OCI-LY3 (cell line): ENCODE measurements at regions not wholly inside any gene's neighbourhood (a gene's known extent, or its start where the extent isn't known, plus 50 kb on each side); places are given as distances from the start of the nearest gene placed in this dataset.
A peak's percentile ranks its signal among the peaks of the same experiment; 100 is the strongest.

ENCODE experiments used
- H2AFZ ChIP-seq: fragments of 200-600, 300-600 bp; shearing (Covaris generic); 2 replicates; pipeline ENCODE4 v1.6.0; 2014; ENCODE audit warnings: antibody characterized with exemption, low read depth, low read length
- H3K27ac ChIP-seq: fragments of 200-600, 300-600 bp; sonication (generic); 2 replicates; pipeline ENCODE4 v1.5.1; 2014; ENCODE audit warnings: mild to moderate bottlenecking, low read length, moderate library complexity, mixed read lengths
- H3K27me3 ChIP-seq: fragments of 200-600, 300-600 bp; sonication (generic); 2 replicates; pipeline ENCODE4 v1.6.1; 2014; ENCODE audit warnings: low read depth, low read length, mixed read lengths
- H3K36me3 ChIP-seq: fragments of 200-600, 300-600 bp; sonication (generic); replicated peaks from 2 replicates; pipeline ENCODE3; 2014; ENCODE audit warnings: low read depth, low read length, mixed read lengths
- H3K4me1 ChIP-seq: fragments of 300-600, 200-600 bp; sonication (generic); 2 replicates; pipeline ENCODE4 v1.6.1; 2014; ENCODE audit warnings: low read length, mixed read lengths
- H3K4me2 ChIP-seq: fragments of 200-600, 300-600 bp; sonication (generic); 2 replicates; pipeline ENCODE4 v1.6.1; 2014; ENCODE audit warnings: low read length, mixed read lengths
- H3K4me3 ChIP-seq: fragments of 300-600, 200-600 bp; sonication (generic); 2 replicates; pipeline ENCODE4 v1.5.1; 2014; ENCODE audit warnings: antibody characterized with exemption, mild to moderate bottlenecking, low read length, moderate library complexity
- H3K79me2 ChIP-seq: fragments of 300-600, 200-600 bp; shearing (Covaris generic); 2 replicates; pipeline ENCODE4 v1.6.1; 2014; ENCODE audit warnings: mild to moderate bottlenecking, low read length, mixed read lengths
- H3K9ac ChIP-seq: fragments of 300-600, 200-600 bp; shearing (Covaris generic); 2 replicates; pipeline ENCODE4 v1.6.0; 2014; ENCODE audit warnings: mild to moderate bottlenecking, low read length, moderate library complexity
- H3K9me3 ChIP-seq: fragments of 200-600, 300-600 bp; shearing (Covaris generic); 2 replicates; pipeline ENCODE4 v1.6.1; 2014; ENCODE audit warnings: low read length, mixed read lengths; ENCODE audit not compliant: insufficient read depth
- H4K20me1 ChIP-seq: fragments of 200-600, 300-600 bp; sonication (generic); 2 replicates; pipeline ENCODE4 v1.6.1; 2016; ENCODE audit warnings: low read length, mixed read lengths; ENCODE audit not compliant: insufficient read depth
- EZH2phosphoT487 ChIP-seq: fragments of 200-600 bp; shearing (Covaris generic); IDR thresholded peaks from 2 replicates; pipeline ENCODE4 v1.6.1; 2018; ENCODE audit warnings: antibody characterized with exemption, mixed run types, low read depth
- TF ChIP-seq, protein P1 (sequence below): fragments of 200-600, 300-600 bp; sonication (generic); IDR thresholded peaks from 2 replicates; pipeline ENCODE4 v1.5.1; 2014; ENCODE audit warnings: antibody characterized with exemption, low read length, low read depth

GRCh38 chr20:53832499-53832898 lies 237.9 kb downstream of the BCAS1 start:
- Histone ChIP-seq H3K79me2 (no peaks in the 10 kb centered on the region), H3K9me3 (no peaks in the 10 kb centered on the region), H3K4me1 (peaks cover 32% of the 10 kb centered on the region), H3K36me3 (no peaks in the 10 kb centered on the region), H3K9ac (no peak overlapping the region), H3K4me2 (no peak overlapping the region), H2AFZ (no peak overlapping the region), H3K27ac (no peak overlapping the region), H3K4me3 (no peak overlapping the region), H3K27me3 (no peaks in the 10 kb centered on the region), H4K20me1 (no peaks in the 10 kb centered on the region)
- TF ChIP-seq EZH2phosphoT487: no peak
- TF ChIP-seq, protein P1, sequence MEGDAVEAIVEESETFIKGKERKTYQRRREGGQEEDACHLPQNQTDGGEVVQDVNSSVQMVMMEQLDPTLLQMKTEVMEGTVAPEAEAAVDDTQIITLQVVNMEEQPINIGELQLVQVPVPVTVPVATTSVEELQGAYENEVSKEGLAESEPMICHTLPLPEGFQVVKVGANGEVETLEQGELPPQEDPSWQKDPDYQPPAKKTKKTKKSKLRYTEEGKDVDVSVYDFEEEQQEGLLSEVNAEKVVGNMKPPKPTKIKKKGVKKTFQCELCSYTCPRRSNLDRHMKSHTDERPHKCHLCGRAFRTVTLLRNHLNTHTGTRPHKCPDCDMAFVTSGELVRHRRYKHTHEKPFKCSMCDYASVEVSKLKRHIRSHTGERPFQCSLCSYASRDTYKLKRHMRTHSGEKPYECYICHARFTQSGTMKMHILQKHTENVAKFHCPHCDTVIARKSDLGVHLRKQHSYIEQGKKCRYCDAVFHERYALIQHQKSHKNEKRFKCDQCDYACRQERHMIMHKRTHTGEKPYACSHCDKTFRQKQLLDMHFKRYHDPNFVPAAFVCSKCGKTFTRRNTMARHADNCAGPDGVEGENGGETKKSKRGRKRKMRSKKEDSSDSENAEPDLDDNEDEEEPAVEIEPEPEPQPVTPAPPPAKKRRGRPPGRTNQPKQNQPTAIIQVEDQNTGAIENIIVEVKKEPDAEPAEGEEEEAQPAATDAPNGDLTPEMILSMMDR: no peak

GRCh38 chr20:53831812-53832211 lies 238.2 kb upstream of the ZNF217 start:
- peaks cover 39% of the 10 kb centered on the region for H3K4me1 ChIP-seq
- TF ChIP-seq, protein P1: no peak
- no peak for TF ChIP-seq EZH2phosphoT487
- H3K4me3 ChIP-seq: no peak overlapping the region
- no peaks in the 10 kb centered on the region for H3K36me3 ChIP-seq
- H4K20me1 ChIP-seq: no peaks in the 10 kb centered on the region
- H3K27ac ChIP-seq: no peak overlapping the region
- H3K9ac ChIP-seq: no peak overlapping the region
- H3K4me2 ChIP-seq: no peak overlapping the region
- no peaks in the 10 kb centered on the region for H3K79me2 ChIP-seq
- no peak overlapping the region for H2AFZ ChIP-seq
- H3K9me3 ChIP-seq: no peaks in the 10 kb centered on the region
- no peaks in the 10 kb centered on the region for H3K27me3 ChIP-seq

DNA sequence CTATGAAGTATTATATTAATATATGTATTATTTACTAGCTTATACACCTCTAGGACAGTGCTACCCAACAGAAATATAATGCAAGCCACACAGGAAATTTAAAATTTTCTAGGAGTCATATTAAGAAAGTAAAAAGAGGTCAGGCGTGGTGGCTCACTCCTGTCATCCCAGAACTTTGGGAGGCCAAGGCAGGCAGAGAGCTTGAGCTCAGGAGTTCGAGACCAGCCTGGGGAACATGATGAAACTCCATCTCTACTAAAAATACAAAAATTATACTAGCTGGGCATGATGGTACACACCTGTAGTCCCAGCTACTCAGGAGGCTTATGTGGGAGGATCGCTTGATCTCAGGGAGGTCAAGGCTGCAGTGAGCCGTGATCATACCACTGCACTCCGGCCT lies 237.6 kb upstream of the ZNF217 start:
- Histone ChIP-seq H3K27ac (no peak overlapping the region), H3K27me3 (no peaks in the 10 kb centered on the region), H2AFZ (no peak overlapping the region), H4K20me1 (no peaks in the 10 kb centered on the region), H3K4me3 (no peak overlapping the region), H3K4me2 (no peak overlapping the region), H3K9ac (no peak overlapping the region), H3K4me1 (peaks cover 43% of the 10 kb centered on the region), H3K36me3 (no peaks in the 10 kb centered on the region), H3K79me2 (no peaks in the 10 kb centered on the region), H3K9me3 (no peaks in the 10 kb centered on the region)
- TF ChIP-seq, protein P1: no peak
- TF ChIP-seq EZH2phosphoT487: no peak

DNA sequence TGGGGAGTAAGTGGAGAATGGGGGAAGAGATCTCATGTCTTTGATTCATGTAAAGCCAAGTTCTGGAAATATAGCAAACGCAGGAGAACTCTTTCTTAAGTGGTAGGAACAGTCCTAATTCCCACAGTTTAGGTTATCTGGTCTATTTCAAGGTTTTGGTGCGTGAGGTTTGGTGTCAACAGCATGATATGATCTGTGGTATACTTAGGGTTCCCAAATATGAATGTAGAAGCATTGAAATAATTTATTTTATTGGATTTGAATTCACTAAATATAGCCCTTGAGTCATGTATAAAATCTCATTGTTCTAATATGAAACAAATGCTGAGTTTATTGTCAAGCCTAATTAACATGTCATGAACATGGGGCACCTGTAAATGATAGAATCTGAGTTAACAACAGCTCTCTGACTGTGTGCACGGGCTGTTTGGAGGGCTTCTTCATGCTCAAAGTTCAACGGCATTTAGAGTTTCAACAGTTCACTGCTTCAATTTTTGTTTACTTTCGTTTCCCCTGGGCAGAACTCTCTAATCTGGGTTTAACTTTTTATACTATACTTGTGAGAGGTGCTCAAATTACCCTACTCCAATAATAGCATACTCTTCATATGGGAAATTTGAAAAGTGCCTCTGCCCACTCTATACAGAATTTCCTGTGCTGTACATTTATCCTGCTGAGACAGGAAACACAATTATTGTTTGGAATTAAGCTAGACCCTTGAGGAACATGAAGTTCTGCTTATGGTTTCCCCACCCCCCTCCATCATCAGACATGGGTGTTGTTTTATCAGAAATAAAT lies 236.3 kb upstream of the ZNF217 start:
- H3K9ac ChIP-seq: peak overlapping the region; percentile 20
- no peaks in the 10 kb centered on the region for H4K20me1 ChIP-seq
- TF ChIP-seq EZH2phosphoT487: no peak
- H3K27ac ChIP-seq: no peak overlapping the region
- H3K4me1 ChIP-seq: peaks cover 43% of the 10 kb centered on the region
- no peaks in the 10 kb centered on the region for H3K79me2 ChIP-seq
- peak overlapping the region; percentile 69 for H3K4me2 ChIP-seq
- peak overlapping the region; percentile 88 for H2AFZ ChIP-seq
- H3K4me3 ChIP-seq: peak overlapping the region; percentile 46
- H3K9me3 ChIP-seq: no peaks in the 10 kb centered on the region
- H3K27me3 ChIP-seq: no peaks in the 10 kb centered on the region
- no peaks in the 10 kb centered on the region for H3K36me3 ChIP-seq
